ENCODE measurements at regions not wholly inside any gene's neighbourhood (a gene's known extent, or its start where the extent isn't known, plus 50 kb on each side); places are given as distances from the start of the nearest gene placed in this dataset.

DNA sequence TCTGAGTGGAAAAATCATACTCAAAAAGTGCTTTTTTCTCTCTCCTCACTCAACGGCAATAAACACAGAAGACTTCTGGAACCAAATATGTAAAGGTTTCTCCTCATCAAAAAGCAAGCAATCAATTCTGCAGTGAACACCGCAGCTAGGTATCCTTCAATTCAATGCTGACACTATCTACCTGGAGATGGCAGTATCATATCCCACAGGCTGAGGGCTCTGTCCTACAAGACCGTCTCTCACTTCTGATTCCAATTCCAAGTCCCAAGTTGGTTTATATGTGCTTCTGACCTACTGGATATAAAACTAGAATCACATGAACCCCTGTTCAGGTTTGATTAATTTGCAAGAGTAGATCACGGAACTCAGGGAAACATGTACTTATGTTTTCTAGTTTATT is 59.7 kb upstream of the LUZP2 start:
- H3K27ac ChIP-seq = no peak overlapping the region
- DNase-seq (ENCODE audit: low read depth, low spot score) = no peak

All from epithelial cell of prostate (primary cell).